KMS-11 (cell line): ENCODE measurements at regions not wholly inside any gene's neighbourhood (a gene's known extent, or its start where the extent isn't known, plus 50 kb on each side); places are given as distances from the start of the nearest gene placed in this dataset.

Experiments used
- H2AFZ ChIP-seq: fragments of 200-600 bp; sonication (generic); 2 replicates; pipeline ENCODE4 v1.6.1; 2016; ENCODE audit warnings: antibody characterized with exemption, mixed run types, low read depth
- H3K27ac ChIP-seq: fragments of 200-600 bp; sonication (generic); 2 replicates; pipeline ENCODE4 v1.6.1; 2016; ENCODE audit warnings: mild to moderate bottlenecking, mixed run types
- H3K27me3 ChIP-seq: fragments of 200-600 bp; sonication (generic); 2 replicates; pipeline ENCODE4 v1.6.1; 2017; ENCODE audit warnings: mild to moderate bottlenecking, low read depth, mixed run types, moderate library complexity; ENCODE audit not compliant: insufficient read depth
- H3K36me3 ChIP-seq: fragments of 200-600 bp; sonication (generic); 2 replicates; pipeline ENCODE4 v1.6.1; 2017; ENCODE audit warnings: mild to moderate bottlenecking, mixed run types; ENCODE audit not compliant: insufficient read depth
- H3K4me1 ChIP-seq: fragments of 200-600 bp; sonication (generic); 2 replicates; pipeline ENCODE4 v1.6.1; 2016; ENCODE audit warnings: mild to moderate bottlenecking, low read depth, mixed run types; ENCODE audit not compliant: poor library complexity, severe bottlenecking
- H3K4me2 ChIP-seq: fragments of 200-600 bp; sonication (generic); 2 replicates; pipeline ENCODE4 v1.7.0; 2016; ENCODE audit warnings: mild to moderate bottlenecking, mixed run types
- H3K4me3 ChIP-seq: fragments of 200-600 bp; sonication (generic); IDR thresholded peaks from 2 replicates; pipeline ENCODE4 v1.6.1; 2017; ENCODE audit warnings: low read depth, low read length, mixed read lengths; ENCODE audit not compliant: insufficient read depth
- H3K79me2 ChIP-seq: fragments of 200-600 bp; sonication (generic); 2 replicates; pipeline ENCODE4 v1.6.1; 2016; ENCODE audit warnings: low read depth, mixed run types; ENCODE audit not compliant: insufficient read depth
- H3K9ac ChIP-seq: fragments of 200-600 bp; sonication (generic); 2 replicates; pipeline ENCODE4 v1.6.1; 2016; ENCODE audit warnings: mild to moderate bottlenecking, mixed run types
- H4K20me1 ChIP-seq: fragments of 200-600 bp; sonication (generic); 2 replicates; pipeline ENCODE4 v1.6.1; 2016; ENCODE audit warnings: mild to moderate bottlenecking, mixed run types; ENCODE audit not compliant: insufficient read depth
- TF ChIP-seq, protein P1 (sequence below): fragments of 200-600 bp; sonication (generic); conservative IDR thresholded peaks from 2 replicates; pipeline ENCODE4 v1.6.1; 2017; ENCODE audit warnings: low read depth, mild to moderate bottlenecking, antibody characterized with exemption, low read length, moderate library complexity, mixed read lengths

DNA sequence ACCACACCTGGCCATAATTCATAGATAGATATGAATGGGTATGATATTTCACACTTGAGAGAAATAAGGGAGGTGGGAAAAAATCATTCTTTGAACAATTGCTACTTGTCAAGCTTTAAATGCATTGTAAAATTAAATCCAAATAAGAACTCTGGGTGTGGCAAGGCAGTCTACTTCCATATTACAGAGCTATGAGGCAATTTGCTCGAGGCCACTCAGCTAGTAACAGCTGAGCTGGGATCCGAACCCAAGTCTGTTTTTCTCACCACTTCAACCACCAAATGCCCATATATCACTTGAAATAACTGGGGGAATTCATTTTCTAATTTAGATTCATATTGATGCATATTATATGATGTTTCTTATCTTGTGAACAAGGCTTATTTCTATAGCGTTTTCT is 482.2 kb upstream of the ADAMTS9 start:
- H3K27ac ChIP-seq: no peak overlapping the region
- no peak overlapping the region for H3K4me3 ChIP-seq
- no peaks in the 10 kb centered on the region for H3K4me1 ChIP-seq
- H3K9ac ChIP-seq: no peak overlapping the region
- H4K20me1 ChIP-seq: no peaks in the 10 kb centered on the region
- H2AFZ ChIP-seq: no peak overlapping the region
- TF ChIP-seq, protein P1, sequence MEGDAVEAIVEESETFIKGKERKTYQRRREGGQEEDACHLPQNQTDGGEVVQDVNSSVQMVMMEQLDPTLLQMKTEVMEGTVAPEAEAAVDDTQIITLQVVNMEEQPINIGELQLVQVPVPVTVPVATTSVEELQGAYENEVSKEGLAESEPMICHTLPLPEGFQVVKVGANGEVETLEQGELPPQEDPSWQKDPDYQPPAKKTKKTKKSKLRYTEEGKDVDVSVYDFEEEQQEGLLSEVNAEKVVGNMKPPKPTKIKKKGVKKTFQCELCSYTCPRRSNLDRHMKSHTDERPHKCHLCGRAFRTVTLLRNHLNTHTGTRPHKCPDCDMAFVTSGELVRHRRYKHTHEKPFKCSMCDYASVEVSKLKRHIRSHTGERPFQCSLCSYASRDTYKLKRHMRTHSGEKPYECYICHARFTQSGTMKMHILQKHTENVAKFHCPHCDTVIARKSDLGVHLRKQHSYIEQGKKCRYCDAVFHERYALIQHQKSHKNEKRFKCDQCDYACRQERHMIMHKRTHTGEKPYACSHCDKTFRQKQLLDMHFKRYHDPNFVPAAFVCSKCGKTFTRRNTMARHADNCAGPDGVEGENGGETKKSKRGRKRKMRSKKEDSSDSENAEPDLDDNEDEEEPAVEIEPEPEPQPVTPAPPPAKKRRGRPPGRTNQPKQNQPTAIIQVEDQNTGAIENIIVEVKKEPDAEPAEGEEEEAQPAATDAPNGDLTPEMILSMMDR: no peak
- no peaks in the 10 kb centered on the region for H3K79me2 ChIP-seq
- no peaks in the 10 kb centered on the region for H3K36me3 ChIP-seq
- no peak overlapping the region for H3K4me2 ChIP-seq
- H3K27me3 ChIP-seq: no peaks in the 10 kb centered on the region

GRCh38 chr3:65168547-65168946 is 480.7 kb upstream of the ADAMTS9 start:
- no peak overlapping the region for H3K9ac ChIP-seq
- no peak overlapping the region for H3K27ac ChIP-seq
- H3K36me3 ChIP-seq: no peaks in the 10 kb centered on the region
- no peaks in the 10 kb centered on the region for H4K20me1 ChIP-seq
- H3K79me2 ChIP-seq: no peaks in the 10 kb centered on the region
- TF ChIP-seq, protein P1: no peak
- H3K27me3 ChIP-seq: no peaks in the 10 kb centered on the region
- no peak overlapping the region for H2AFZ ChIP-seq
- no peak overlapping the region for H3K4me2 ChIP-seq
- no peak overlapping the region for H3K4me3 ChIP-seq
- no peaks in the 10 kb centered on the region for H3K4me1 ChIP-seq

GRCh38 chr3:65166531-65166930 is 478.7 kb upstream of the ADAMTS9 start:
- Histone ChIP-seq H3K4me3 (no peak overlapping the region), H2AFZ (no peak overlapping the region), H3K79me2 (no peaks in the 10 kb centered on the region), H4K20me1 (no peaks in the 10 kb centered on the region), H3K4me1 (no peaks in the 10 kb centered on the region), H3K36me3 (no peaks in the 10 kb centered on the region), H3K27ac (no peak overlapping the region), H3K9ac (no peak overlapping the region), H3K27me3 (no peaks in the 10 kb centered on the region), H3K4me2 (no peak overlapping the region)
- TF ChIP-seq, protein P1: no peak

- Histone ChIP-seq H3K79me2 (no peaks in the 10 kb centered on the region), H3K27me3 (no peaks in the 10 kb centered on the region), H3K36me3 (no peaks in the 10 kb centered on the region), H3K27ac (no peak overlapping the region), H3K4me2 (no peak overlapping the region), H2AFZ (no peak overlapping the region), H4K20me1 (no peaks in the 10 kb centered on the region), H3K4me1 (no peaks in the 10 kb centered on the region), H3K9ac (no peak overlapping the region), H3K4me3 (no peak overlapping the region)
- TF ChIP-seq, protein P1: no peak
These were observed 470.2 kb upstream of the ADAMTS9 start for GRCh38 chr3:65158023-65158422.
